DOHH2 (cell line): ENCODE measurements at regions not wholly inside any gene's neighbourhood (a gene's known extent, or its start where the extent isn't known, plus 50 kb on each side); places are given as distances from the start of the nearest gene placed in this dataset.

Experiments
- CTCF ChIP-seq: fragments of 200-600 bp; sonication (generic); IDR thresholded peaks from one replicate; pipeline ENCODE4 v1.5.1; 2014; ENCODE audit warnings: antibody characterized with exemption, mild to moderate bottlenecking, low read depth, low read length; ENCODE audit not compliant: poor library complexity, severe bottlenecking
- EZH2phosphoT487 ChIP-seq: fragments of 200-600 bp; sonication (generic); IDR thresholded peaks from 2 replicates; pipeline ENCODE4 v1.6.1; 2017; ENCODE audit warnings: borderline replicate concordance, mild to moderate bottlenecking, antibody characterized with exemption, low read length, moderate library complexity, mixed read lengths

GRCh38 chr7:18191862-18192625, 164.4 kb upstream of the PRPS1L1 start:
- TF ChIP-seq CTCF (no peak), EZH2phosphoT487 (no peak)
